Keratinocyte (primary cell): ENCODE measurements at regions not wholly inside any gene's neighbourhood (a gene's known extent, or its start where the extent isn't known, plus 50 kb on each side); places are given as distances from the start of the nearest gene placed in this dataset.

Source experiments
- DNase-seq: peaks from one replicate; pipeline ENCODE4 v3.0.0-alpha.2; 2011; ENCODE audit warnings: low read depth, missing footprints, low spot score
- FAIRE-seq: peaks from 2 replicates; lab custom pipeline; 2011; peaks lifted over from hg19 to GRCh38; lab: Jason Lieb, UNC
- H2AFZ ChIP-seq: 2 replicates; pipeline ENCODE4 v1.6.0; 2012; ENCODE audit warnings: low read length, control low read depth, inconsistent platforms; ENCODE audit not compliant: control insufficient read depth
- H3K27ac ChIP-seq: 2 replicates; pipeline ENCODE4 v1.5.1; 2011; ENCODE audit warnings: low read length; ENCODE audit not compliant: control insufficient read depth, insufficient read depth
- H3K27me3 ChIP-seq: 3 replicates; pipeline ENCODE4 v1.6.0; 2011; ENCODE audit warnings: low read length; ENCODE audit not compliant: control insufficient read depth, insufficient read depth; ENCODE audit errors: extremely low read depth
- H3K36me3 ChIP-seq, 2 experiments: 2 replicates in 1 of 2; 3 replicates in 1 of 2; pipeline ENCODE4 v1.5.1; 2011; ENCODE audit warnings: low read length in 2 of 2, mild to moderate bottlenecking in 1 of 2; ENCODE audit not compliant: control insufficient read depth in 2 of 2, insufficient read depth in 2 of 2; ENCODE audit errors: extremely low read depth in 1 of 2
- H3K4me1 ChIP-seq: 3 replicates; pipeline ENCODE4 v1.5.1; 2011; ENCODE audit warnings: low read length; ENCODE audit not compliant: control insufficient read depth, insufficient read depth; ENCODE audit errors: extremely low read depth
- H3K4me2 ChIP-seq: 3 replicates; pipeline ENCODE4 v1.6.0; 2011; ENCODE audit warnings: low read depth, low read length; ENCODE audit not compliant: control insufficient read depth, insufficient read depth; ENCODE audit errors: extremely low read depth
- H3K4me3 ChIP-seq, 3 experiments: fragments of 200-600 bp in 1 of 3; sonication (generic) in 1 of 3; 2 replicates in 2 of 3; 3 replicates in 1 of 3; pipeline ENCODE4 v1.5.1; 2011 to 2016; ENCODE audit warnings: low read length in 3 of 3, mild to moderate bottlenecking in 3 of 3, control low read depth in 2 of 3, inconsistent platforms in 1 of 3, low read depth in 1 of 3, mixed read lengths in 1 of 3, mixed run types in 1 of 3, moderate library complexity in 1 of 3; ENCODE audit not compliant: control insufficient read depth in 2 of 3, insufficient read depth in 2 of 3; ENCODE audit errors: extremely low read depth in 1 of 3
- H3K79me2 ChIP-seq: 2 replicates; pipeline ENCODE4 v1.6.0; 2012; ENCODE audit warnings: low read length; ENCODE audit not compliant: control insufficient read depth, insufficient read depth
- H3K9ac ChIP-seq: 3 replicates; pipeline ENCODE4 v1.6.0; 2011; ENCODE audit warnings: low read length; ENCODE audit not compliant: control insufficient read depth, insufficient read depth; ENCODE audit errors: extremely low read depth
- H3K9me1 ChIP-seq: 3 replicates; pipeline ENCODE4 v1.6.0; 2011; ENCODE audit warnings: low read length; ENCODE audit not compliant: control insufficient read depth, insufficient read depth; ENCODE audit errors: extremely low read depth
- H3K9me3 ChIP-seq: 2 replicates; pipeline ENCODE4 v1.5.1; 2012; ENCODE audit warnings: low read depth, low read length; ENCODE audit not compliant: control insufficient read depth
- H4K20me1 ChIP-seq: 3 replicates; pipeline ENCODE4 v1.6.0; 2011; ENCODE audit warnings: low read length; ENCODE audit not compliant: control insufficient read depth, insufficient read depth; ENCODE audit errors: extremely low read depth
- EZH2 ChIP-seq: IDR thresholded peaks from one replicate; pipeline ENCODE4 v1.6.1; 2012; ENCODE audit warnings: inconsistent platforms, mild to moderate bottlenecking, low read length, moderate library complexity
- dilution Hi-C: fragments of 300-500 bp; cut with MboI; formaldehyde crosslinking; loops from one replicate; pipeline ENCODE4 v1.7.0; 2020; ENCODE audit warnings: low sequenced_read_pairs; ENCODE audit not compliant: extremely low pct_ligation_motif_present
- TF ChIP-seq, protein P1 (sequence below), 3 experiments: IDR thresholded peaks in 1 of 3; conservative IDR thresholded peaks in 1 of 3; optimal IDR thresholded peaks in 1 of 3; 2 replicates in 2 of 3; 3 replicates in 1 of 3; pipeline versions ENCODE3 to v1.5.1; 2011; ENCODE audit warnings: low read length in 3 of 3, mild to moderate bottlenecking in 3 of 3, moderate library complexity in 2 of 3, control low read depth in 1 of 3, inconsistent platforms in 1 of 3; ENCODE audit not compliant: insufficient read depth in 2 of 3; ENCODE audit errors: extremely low read depth in 1 of 3

- H3K4me3 ChIP-seq = no peak overlapping the region
- no peak overlapping the region for H3K27ac ChIP-seq
- H3K27me3 ChIP-seq = peaks cover 26% of the 10 kb centered on the region
- H3K9me3 ChIP-seq = no peaks in the 10 kb centered on the region
- H3K9me1 ChIP-seq = no peaks in the 10 kb centered on the region
- no peaks in the 10 kb centered on the region for H3K36me3 ChIP-seq
- no peak overlapping the region for H3K4me2 ChIP-seq
- FAIRE-seq = no peak
- no peaks in the 10 kb centered on the region for H3K79me2 ChIP-seq
- H3K9ac ChIP-seq = no peak overlapping the region
- no peaks in the 10 kb centered on the region for H3K4me1 ChIP-seq
- TF ChIP-seq EZH2 = no peak
- TF ChIP-seq, protein P1, sequence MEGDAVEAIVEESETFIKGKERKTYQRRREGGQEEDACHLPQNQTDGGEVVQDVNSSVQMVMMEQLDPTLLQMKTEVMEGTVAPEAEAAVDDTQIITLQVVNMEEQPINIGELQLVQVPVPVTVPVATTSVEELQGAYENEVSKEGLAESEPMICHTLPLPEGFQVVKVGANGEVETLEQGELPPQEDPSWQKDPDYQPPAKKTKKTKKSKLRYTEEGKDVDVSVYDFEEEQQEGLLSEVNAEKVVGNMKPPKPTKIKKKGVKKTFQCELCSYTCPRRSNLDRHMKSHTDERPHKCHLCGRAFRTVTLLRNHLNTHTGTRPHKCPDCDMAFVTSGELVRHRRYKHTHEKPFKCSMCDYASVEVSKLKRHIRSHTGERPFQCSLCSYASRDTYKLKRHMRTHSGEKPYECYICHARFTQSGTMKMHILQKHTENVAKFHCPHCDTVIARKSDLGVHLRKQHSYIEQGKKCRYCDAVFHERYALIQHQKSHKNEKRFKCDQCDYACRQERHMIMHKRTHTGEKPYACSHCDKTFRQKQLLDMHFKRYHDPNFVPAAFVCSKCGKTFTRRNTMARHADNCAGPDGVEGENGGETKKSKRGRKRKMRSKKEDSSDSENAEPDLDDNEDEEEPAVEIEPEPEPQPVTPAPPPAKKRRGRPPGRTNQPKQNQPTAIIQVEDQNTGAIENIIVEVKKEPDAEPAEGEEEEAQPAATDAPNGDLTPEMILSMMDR (optimal IDR thresholded peaks at IDR 0.05 in 1 of 3, IDR thresholded peaks at IDR 0.05 in 1 of 3, conservative IDR thresholded peaks at IDR 0.05 in 1 of 3; ENCODE audit: extremely low read depth in 1 of 3, insufficient read depth in 2 of 3, low read length in 3 of 3) = no peak
- dilution Hi-C loops = no loop called here
- DNase-seq = no peak
- no peaks in the 10 kb centered on the region for H4K20me1 ChIP-seq
- H2AFZ ChIP-seq = no peak overlapping the region
Measured at GRCh38 chr1:22340873-22341272, 110.8 kb upstream of the ZBTB40 start.

DNA sequence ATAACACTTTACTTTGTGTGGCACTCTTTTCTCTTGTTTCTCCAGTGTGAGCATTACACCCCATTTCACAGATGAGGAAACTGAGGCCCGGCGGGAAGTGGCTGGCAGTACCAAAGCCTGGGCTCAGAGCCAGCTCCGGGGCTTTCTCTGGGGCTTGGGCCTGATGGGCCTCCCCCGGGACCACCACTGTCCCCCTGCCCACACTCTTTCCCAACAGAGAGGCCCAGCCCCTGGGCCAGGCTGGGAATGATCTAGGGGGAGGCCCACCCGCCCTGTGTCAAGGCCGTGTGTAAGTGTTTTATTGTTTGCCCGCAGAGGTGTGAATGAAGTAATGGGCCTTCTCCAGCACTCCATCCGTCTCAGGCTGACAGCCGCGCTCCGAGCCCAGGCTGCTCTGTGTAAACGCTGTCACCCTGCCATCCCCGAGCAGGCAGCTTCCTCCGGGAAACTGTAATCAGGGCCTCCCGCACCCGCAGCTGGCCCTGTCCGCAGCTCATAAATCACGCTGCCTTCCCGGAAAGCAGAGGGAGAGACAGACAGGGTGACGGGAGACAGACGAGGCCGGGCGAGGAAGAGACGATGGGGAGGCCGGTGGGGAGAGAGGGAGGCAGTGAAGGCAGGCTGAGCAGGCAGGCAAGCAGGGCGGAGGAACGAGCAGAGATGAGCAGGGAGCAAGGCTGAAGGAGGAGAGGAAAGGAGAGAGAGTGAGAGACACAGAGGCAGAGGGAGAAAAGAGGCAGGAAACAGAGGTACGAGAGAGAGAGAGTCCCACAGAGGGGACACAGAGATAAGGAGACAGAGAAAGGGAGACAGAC lies 109.7 kb upstream of the ZBTB40 start:
- Histone ChIP-seq H2AFZ (no peak overlapping the region), H3K9ac (no peak overlapping the region), H3K4me1 (no peaks in the 10 kb centered on the region), H3K9me3 (no peaks in the 10 kb centered on the region), H3K9me1 (no peaks in the 10 kb centered on the region), H3K79me2 (no peaks in the 10 kb centered on the region), H3K36me3 (no peaks in the 10 kb centered on the region), H3K4me3 (no peak overlapping the region), H3K27me3 (peaks cover 26% of the 10 kb centered on the region), H4K20me1 (no peaks in the 10 kb centered on the region), H3K27ac (no peak overlapping the region), H3K4me2 (no peak overlapping the region)
- TF ChIP-seq, protein P1 (optimal IDR thresholded peaks at IDR 0.05 in 1 of 3, IDR thresholded peaks at IDR 0.05 in 1 of 3, conservative IDR thresholded peaks at IDR 0.05 in 1 of 3; ENCODE audit: extremely low read depth in 1 of 3, insufficient read depth in 2 of 3, low read length in 3 of 3) = no peak
- TF ChIP-seq EZH2 = no peak
- dilution Hi-C loops = no loop called here
- DNase-seq (no peak), FAIRE-seq (no peak)
